ENCODE measurements at regions not wholly inside any gene's neighbourhood (a gene's known extent, or its start where the extent isn't known, plus 50 kb on each side); places are given as distances from the start of the nearest gene placed in this dataset.

DNA sequence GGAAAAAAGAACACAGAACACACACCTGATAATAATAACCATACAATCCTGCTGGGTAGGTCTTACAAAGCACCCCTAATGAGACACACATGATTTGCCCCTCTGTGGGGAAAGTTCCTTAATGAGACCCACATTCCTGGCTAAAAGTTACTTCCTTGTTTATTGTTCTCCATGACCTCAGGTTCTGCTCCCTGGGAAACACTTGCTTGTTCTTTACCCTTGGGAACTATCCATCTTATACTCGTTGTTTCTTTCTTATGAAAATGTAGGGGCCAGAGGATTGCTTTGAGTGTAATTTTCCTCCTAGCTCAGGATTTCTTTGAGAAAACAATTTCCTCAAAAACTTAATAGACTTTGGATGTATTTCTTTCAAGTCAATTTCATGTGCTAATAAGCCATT lies 52.1 kb upstream of the PCDH10 start:
- no peak for DNase-seq

Measured in CD4-positive, alpha-beta T cell treated with Interleukin-17A for 4 hours (primary cell).